ENCODE measurements at regions not wholly inside any gene's neighbourhood (a gene's known extent, or its start where the extent isn't known, plus 50 kb on each side); places are given as distances from the start of the nearest gene placed in this dataset.

DNA sequence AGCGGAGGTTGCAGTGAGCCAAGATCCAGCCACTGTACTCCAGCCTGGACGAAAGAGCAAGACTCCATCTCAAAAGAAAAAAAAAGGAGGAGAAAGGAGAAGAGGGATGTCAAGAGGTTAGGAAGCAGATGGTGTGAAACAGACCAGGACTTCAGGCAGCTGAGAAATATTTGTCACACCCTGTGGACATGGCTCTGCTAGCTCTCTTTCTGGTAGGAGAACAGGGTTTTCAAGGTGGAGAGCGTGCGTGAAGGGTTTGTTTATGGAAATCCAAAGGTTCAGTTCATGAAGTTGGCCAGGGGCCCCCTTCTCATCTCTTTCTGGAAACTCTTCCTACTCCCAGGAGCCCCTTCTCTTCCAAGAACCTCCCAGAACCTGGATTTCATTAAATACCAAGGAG is 110.8 kb upstream of the GALNT17 start:
- no peak overlapping the region for H3K4me3 ChIP-seq
- H3K36me3 ChIP-seq: no peaks in the 10 kb centered on the region
- no peak for DNase-seq
- H3K9me3 ChIP-seq: no peaks in the 10 kb centered on the region
- no peaks in the 10 kb centered on the region for H3K27me3 ChIP-seq

GRCh38 chr7:71026680-71027079 is 105.3 kb upstream of the GALNT17 start:
- Histone ChIP-seq H3K36me3 (no peaks in the 10 kb centered on the region), H3K9me3 (no peaks in the 10 kb centered on the region), H3K4me3 (no peak overlapping the region), H3K27me3 (no peaks in the 10 kb centered on the region)
- no peak for DNase-seq

DNA sequence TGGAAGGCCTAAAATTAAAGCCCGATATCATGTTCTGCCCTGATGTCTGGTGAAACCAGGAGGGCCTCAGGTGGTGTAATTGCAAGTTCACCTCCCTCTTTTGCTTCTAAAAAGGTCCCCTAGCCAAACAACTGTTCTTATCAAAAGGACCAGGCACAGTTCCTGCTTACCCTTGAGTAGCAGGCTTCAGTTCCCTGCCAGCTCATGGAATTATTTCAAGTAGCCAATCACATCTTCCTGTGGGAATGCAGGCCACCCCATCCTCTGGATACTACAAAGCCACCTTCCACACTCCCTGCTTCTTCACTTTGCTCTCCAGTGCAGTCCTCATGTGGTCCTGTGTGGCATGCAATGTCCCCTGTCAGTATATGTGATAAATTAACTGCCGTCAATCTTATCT is 97.7 kb upstream of the GALNT17 start:
- Histone ChIP-seq H3K9me3 (no peaks in the 10 kb centered on the region), H3K27me3 (no peaks in the 10 kb centered on the region), H3K4me3 (no peak overlapping the region), H3K36me3 (no peaks in the 10 kb centered on the region)
- DNase-seq: no peak

- H3K36me3 ChIP-seq: no peaks in the 10 kb centered on the region
- no peak for DNase-seq
- H3K4me3 ChIP-seq: no peak overlapping the region
- H3K9me3 ChIP-seq: no peaks in the 10 kb centered on the region
- H3K27me3 ChIP-seq: no peaks in the 10 kb centered on the region
Observed at GRCh38 chr7:71042591-71042990, 89.4 kb upstream of the GALNT17 start.

- H3K27me3 ChIP-seq: no peaks in the 10 kb centered on the region
- no peaks in the 10 kb centered on the region for H3K36me3 ChIP-seq
- H3K4me3 ChIP-seq: no peak overlapping the region
- no peak for DNase-seq
- H3K9me3 ChIP-seq: no peaks in the 10 kb centered on the region
Observed at GRCh38 chr7:71050492-71050891, 81.5 kb upstream of the GALNT17 start.

DNA sequence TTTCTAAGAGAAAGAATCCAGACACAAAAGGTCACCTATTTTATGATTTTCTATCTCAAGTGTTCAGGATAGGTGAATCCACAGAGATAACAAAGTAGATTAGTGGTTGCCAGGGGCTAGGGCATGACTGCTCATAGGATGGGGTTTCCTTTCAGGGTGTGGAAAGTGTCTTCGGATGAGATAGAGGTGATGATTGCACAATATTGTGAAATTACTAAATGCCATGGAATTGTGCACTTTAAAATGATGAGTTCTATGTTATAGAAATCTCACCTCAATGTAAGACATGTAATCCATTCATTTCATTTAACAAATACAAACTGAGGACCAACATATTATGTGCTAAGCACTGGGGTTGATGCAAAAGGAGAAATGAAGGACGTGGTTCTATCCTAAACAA is 76.4 kb upstream of the GALNT17 start:
- DNase-seq: no peak
- Histone ChIP-seq H3K4me3 (no peak overlapping the region), H3K36me3 (no peaks in the 10 kb centered on the region), H3K27me3 (no peaks in the 10 kb centered on the region), H3K9me3 (no peaks in the 10 kb centered on the region)

DNA sequence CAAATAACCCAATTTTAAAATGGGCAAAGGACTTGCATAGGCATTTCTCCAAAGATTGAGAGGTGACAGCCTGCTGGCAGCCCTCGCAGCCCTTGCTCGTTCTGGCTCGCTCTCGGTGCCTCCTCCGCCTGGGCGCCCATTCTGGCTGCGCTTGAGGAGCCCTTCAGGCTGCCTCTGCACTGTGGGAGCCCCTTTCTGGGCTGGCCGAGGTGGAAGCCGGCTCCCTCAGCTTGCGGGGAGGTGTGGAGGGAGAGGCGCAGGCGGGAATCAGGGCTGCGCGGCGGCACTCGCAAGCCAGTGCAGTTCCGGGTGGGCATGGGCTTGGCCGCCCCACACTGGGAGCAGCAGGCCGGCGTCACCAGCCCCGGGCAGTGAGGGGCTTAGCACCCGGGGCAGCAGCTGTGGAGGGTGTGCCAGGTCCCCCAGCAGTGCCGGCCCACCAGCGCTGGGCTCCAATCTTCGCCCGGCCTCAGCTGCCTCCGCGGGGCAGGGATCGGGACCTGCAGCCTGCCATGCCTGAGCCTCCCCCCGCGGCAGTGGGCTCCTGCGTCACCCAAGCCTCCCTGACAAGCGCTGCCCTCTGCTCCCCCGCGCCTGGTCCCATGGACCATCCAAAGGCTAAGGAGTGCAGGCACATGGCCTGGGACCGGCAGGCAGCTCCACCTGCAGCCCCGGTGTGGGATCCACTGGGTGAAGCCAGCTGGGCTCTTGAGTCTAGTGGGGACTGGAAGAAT is 54.0 kb upstream of the GALNT17 start:
- no peaks in the 10 kb centered on the region for H3K36me3 ChIP-seq
- H3K9me3 ChIP-seq: no peaks in the 10 kb centered on the region
- DNase-seq: no peak

More for the DNA sequence above, 54.0 kb upstream of the GALNT17 start:
- H3K27me3 ChIP-seq: no peaks in the 10 kb centered on the region
- no peak overlapping the region for H3K4me3 ChIP-seq
